Ovary (tissue), 3 donors: ENCODE measurements at regions not wholly inside any gene's neighbourhood (a gene's known extent, or its start where the extent isn't known, plus 50 kb on each side); places are given as distances from the start of the nearest gene placed in this dataset.

Experiments used
- CTCF ChIP-seq, 3 donors: fragments of 450-650 bp in 2 of 3; fragments of 200-600 bp in 1 of 3; IDR thresholded peaks; one replicate each; pipeline versions ENCODE4 v1.5.1 to v1.8.0; 2016 to 2022; ENCODE audit warnings: antibody characterized with exemption in 3 of 3, mild to moderate bottlenecking in 1 of 3
- POLR2A ChIP-seq: fragments of 450-650 bp; IDR thresholded peaks from one replicate; pipeline ENCODE4 v1.6.1; 2017; ENCODE audit warnings: antibody characterized with exemption, mild to moderate bottlenecking, moderate library complexity
- donor health status: DM: no; HTN: no; CAD: no.

- TF ChIP-seq CTCF (IDR thresholded peaks at IDR 0.05): no peak
- TF ChIP-seq POLR2A: no peak
These were observed 95.0 kb downstream of the S1PR1 start for GRCh38 chr1:101331794-101332193.
